ENCODE measurements at regions not wholly inside any gene's neighbourhood (a gene's known extent, or its start where the extent isn't known, plus 50 kb on each side); places are given as distances from the start of the nearest gene placed in this dataset.
A peak's percentile ranks its signal among the peaks of the same experiment; 100 is the strongest.

DNA sequence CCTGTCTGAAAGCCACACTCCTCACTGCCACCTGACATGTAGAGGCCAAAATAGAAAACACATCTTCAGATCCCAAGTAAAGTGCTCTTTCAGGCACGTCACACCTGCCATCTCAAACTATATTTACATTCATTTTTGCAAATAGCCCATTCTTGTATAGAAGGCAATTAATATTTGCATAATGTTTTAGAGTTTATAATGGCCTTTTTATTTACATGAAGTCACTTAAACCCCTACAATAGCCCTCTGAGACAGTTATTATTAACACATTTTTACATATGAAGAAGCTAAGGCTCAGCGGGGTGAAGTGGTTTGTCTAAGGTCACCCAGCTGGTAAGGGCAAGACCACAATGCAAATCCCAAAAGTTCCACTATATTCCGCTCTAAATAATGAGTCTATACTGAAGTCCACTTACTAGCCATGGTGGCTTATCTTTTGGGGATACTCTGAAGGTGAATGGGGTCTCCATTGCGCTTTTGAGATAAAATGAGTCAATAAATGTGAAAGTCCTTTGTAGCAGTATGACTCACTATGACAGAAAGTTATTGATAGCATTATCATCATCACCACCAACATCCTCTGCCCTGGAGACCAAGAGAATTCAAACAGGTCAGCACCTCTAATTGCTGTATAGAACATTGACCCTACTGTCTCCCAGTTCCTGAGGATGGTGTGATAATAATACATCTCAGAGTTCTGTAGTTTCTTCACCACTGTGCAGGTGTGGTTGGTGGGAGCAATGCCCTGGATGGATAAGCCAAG lies 155.9 kb upstream of the BCL6 start:
- DNase-seq (ENCODE audit: low read depth in 2 of 2), result no peak

DNA sequence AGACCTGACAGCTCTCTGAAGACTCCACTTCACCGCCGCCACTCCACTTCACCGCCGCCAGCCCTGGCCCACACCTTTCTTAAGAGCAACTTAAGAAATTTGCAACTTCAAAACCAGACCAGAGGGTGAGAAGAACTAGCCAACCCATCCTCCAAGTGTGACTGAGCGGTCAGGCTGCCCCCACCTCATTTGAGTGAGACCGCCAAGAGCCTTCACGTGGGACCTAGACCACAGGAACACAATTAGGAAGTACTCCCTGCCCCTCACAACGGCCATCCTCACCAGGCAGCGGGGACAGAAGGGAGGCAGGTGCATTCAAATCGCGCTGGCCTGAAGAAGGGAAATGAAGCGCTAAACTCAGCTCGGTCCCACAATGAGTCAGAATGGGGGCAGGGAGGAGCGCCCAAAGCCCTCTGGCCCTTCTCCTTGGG lies 156.8 kb upstream of the BCL6 start:
- DNase-seq (ENCODE audit: low read depth in 2 of 2), result no peak

DNA sequence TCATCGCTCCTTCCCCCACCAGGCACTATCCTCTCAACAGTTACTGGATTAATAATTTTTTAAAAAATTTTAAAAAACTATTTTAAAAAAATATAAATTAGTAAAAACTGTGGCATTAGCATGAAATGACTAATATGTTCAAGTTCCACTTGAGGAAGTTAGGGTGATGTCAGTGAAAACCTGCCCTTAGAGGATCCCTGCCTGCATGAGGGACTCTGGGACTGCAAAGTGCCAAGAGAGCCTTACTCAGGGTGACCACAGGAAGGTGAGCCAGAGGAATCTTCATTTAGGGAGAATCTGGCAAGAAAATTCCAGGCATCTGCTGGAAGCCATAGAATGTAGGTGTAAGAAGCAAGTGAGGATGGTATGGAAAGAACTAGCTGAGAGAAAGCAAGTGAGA lies 157.7 kb upstream of the BCL6 start:
- no peak for DNase-seq (ENCODE audit: low read depth in 2 of 2)

DNA sequence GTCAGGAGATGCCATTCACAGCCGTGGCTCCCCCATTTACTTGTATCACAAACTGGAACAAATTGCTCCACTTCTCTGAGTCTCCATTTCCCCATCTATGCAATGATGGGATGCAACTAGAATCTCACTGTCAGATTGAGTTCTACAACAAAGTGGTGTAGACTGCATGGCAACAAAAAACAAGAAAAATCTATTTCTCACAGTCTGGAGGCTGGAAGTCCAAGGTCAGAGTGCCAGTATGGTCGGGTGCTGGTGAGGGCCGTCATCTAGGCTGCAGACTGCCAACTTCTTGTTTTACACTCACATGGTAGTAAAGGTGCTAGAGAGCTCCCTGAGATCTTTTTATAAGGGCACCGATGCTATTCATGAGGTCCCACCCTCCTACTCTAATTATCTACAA lies 158.4 kb upstream of the BCL6 start:
- DNase-seq (ENCODE audit: low read depth in 2 of 2), result no peak

- no peak for DNase-seq (ENCODE audit: low read depth in 2 of 2)
Observed at GRCh38 chr3:187906416-187906815, 161.1 kb upstream of the BCL6 start.

DNA sequence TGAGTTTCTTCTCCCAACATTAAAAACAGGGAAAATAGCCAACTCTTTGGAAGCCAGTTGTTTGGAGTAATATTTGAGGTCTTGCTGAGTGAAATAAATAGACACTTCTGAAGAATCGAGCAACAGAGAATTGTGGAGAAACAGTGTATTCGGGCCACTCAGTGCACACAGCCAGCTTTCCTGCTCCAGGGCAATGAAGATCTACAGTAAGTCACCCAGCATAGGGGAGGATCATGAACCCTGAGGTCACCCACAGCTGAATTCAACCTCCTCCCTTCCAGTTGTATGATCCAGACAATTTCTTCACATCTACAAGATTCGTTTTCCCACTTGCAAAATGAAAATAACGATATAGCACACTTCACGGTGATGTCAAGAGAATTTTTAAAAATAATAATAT lies 161.7 kb upstream of the BCL6 start:
- no peak for DNase-seq (ENCODE audit: low read depth in 2 of 2)

DNA sequence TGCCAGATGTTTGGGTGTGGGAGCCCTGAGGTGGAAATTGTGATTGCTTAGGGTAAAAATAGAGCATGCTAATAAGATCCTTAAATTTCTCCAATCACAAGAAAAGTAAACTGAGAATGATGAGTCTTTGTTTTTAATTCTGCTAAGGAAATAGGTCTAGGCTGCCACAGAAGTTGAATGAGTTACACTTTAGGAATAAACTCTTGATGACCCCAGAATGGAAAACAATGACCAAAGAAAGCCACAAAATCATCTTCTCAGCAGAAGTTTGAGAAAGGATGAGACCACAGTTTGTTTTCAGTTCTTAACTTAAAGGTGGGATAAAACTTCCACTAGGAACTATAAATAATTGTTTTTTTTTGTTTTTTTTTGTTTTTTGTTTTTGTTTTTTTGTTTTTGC lies 164.6 kb upstream of the BCL6 start:
- DNase-seq (ENCODE audit: low read depth in 2 of 2), result no peak

DNA sequence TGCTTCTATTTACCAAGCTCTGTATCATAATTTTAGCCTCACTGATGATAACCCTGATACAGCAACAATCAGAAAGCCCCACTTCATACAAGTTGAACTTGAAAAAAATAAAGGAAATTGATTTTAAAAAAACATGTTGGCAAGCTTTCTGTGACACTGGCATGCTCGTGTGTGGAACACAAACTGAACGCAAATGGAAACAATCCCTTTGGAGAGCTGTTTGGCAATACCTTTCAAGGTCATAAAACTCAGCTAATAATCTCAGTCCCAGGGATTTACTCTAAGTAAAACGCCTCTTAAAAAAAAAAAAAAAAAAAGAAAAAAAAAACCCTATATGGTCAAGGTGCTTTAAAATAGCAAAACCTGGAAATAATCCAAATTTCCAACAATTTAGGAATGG lies 166.7 kb upstream of the BCL6 start:
- DNase-seq (ENCODE audit: low read depth in 2 of 2), result no peak

DNA sequence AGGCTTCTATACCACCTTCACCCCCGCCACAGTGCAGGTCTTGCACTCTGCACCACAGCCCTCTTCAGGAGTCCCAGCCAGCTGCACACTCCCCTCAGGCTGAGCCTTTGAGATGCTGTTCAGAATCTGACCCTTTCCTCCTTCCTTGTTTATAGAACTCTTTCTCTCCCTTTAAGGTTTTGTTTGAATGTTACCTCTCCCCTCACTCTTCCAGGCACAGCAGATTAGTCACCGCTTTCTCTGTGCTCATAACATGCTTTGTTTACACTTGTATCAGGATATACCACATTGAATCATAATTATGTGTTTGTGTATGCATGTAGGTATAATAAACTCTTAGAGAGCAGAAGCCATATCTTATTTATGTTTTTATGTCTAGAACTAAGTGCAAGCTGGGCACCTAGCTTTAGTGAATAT lies 168.4 kb upstream of the BCL6 start:
- DNase-seq (ENCODE audit: low read depth in 2 of 2), result no peak

DNA sequence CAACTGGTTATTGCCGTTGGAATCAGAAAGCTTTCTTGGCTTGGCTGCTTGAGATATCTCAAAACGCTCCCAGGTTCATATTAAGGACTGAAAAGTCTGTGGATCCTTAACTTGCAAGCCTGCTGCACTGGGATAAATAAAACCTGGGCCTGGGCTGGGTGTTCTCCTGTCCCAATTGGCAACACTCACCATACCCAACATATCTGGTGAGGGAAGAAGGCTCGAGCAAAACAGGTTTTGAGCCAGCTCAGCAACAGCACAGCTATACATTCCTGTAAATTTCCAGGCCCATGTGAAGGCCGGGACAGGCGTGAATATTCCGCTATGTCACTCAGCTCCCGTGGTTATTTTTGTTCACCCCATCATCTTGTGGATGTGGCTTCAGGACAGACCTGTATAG lies 169.0 kb upstream of the BCL6 start:
- no peak for DNase-seq (ENCODE audit: low read depth in 2 of 2)

- no peak for DNase-seq (ENCODE audit: low read depth in 2 of 2)
Observed at GRCh38 chr3:187916072-187916471, 170.8 kb upstream of the BCL6 start.

- no peak for DNase-seq (ENCODE audit: low read depth in 2 of 2)
Observed at GRCh38 chr3:187918081-187918644, 172.9 kb upstream of the BCL6 start.

- peak; percentile 33 to 53 for DNase-seq (ENCODE audit: low read depth in 2 of 2)
Observed at GRCh38 chr3:187919048-187919447, 173.8 kb upstream of the BCL6 start.

DNA sequence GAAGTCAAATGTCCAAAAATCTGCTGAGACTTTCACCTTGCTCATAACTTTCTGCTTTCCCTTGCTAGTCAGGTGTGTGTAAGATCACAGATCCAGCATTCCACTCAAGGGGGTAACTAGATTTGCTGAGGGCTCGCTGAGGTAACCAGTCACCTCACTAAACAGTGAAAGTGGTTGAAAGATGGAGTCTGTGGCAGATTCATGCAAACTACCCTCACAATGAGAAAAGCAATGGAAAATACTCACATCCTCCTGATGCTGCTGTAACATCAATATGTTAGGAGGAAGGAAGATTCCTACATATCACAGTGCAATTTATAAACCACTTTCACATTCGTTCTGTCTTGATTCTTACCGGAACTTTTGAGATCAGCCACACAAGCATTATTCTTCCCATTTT lies 174.3 kb upstream of the BCL6 start:
- DNase-seq (ENCODE audit: low read depth in 2 of 2), result no peak

DNA sequence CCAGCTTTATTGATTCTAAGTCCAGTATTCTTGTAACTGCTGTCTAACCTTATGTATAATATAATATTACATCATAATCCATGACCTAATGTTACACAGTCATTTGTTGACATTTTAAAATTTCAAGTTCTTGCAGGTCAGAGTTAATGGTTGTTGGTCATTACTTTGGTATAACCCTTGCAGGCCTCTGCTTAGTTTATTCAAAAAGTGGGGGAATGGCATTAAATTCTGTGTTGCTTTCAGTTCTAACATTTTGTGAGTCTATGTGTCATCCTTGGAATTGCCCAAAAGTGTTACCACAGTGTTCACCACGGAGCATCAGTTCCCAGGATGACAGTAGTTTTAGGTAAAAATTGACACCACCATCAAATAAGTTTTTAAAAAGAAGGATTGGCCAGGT lies 174.8 kb upstream of the BCL6 start:
- no peak for DNase-seq (ENCODE audit: low read depth in 2 of 2)

DNA sequence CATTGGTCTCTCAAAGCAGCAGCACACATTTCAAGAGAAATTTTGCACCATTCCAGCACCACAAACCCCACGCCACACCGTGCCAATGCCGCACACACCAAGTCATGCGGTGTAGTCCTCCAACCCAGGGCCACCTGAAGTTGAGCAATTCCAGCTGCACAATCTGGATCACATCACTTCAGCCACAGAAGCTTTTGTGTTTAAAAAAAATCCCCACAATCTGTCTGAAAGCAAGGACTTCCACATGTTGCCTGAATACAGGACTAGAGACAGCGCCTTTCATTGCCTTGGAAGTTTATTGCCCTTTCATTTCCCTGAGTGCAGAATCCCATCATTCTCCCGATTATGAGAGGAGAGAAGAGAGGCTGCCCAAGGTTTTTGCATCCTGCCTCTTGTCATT lies 175.6 kb upstream of the BCL6 start:
- no peak for DNase-seq (ENCODE audit: low read depth in 2 of 2)

GRCh38 chr3:187921391-187922074 lies 176.3 kb upstream of the BCL6 start:
- no peak for DNase-seq (ENCODE audit: low read depth in 2 of 2)

- no peak for DNase-seq (ENCODE audit: low read depth in 2 of 2)
Observed at GRCh38 chr3:187922704-187923416, 177.6 kb upstream of the BCL6 start.

DNA sequence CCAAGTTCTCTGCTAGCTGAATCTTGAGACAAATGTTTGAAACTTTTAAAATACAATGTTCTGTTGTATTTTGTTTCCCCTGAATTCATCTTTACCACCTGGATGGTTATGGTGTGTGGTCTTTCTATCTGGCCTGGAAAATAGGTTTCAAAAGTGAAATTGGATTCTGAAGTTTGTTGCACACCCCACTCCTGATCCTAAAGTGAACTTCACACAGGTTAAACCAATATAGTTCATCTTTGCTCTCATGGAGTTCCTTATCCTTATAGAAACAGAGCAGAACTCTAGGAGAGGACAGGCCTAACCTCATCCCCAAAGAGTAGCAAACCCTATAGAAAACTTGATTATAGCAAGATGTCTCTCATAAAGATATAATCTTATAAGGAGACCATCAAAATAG lies 179.4 kb upstream of the BCL6 start:
- no peak for DNase-seq (ENCODE audit: low read depth in 2 of 2)

GRCh38 chr3:187925326-187925725 lies 180.1 kb upstream of the BCL6 start:
- DNase-seq (ENCODE audit: low read depth in 2 of 2), result no peak

DNA sequence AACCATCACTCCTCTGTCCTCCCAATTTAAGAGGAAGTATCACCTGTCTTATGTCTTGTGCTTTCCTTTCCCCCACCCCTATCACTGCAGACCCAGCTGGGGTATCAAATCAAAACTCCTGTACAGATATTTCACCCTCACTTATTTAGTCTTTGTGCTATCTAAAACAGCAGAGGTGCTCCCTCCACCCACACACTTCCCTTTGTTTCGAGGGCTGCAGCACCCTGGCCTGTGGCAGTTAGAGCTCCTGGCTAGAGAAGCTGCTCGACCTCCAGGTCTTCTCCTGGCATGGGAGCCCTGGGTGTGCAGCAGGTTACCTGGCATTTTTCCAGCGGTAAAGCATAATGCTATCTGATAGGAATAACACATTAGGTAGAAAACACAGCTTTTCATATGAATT lies 181.4 kb upstream of the BCL6 start:
- DNase-seq (ENCODE audit: low read depth in 2 of 2), result no peak

DNA sequence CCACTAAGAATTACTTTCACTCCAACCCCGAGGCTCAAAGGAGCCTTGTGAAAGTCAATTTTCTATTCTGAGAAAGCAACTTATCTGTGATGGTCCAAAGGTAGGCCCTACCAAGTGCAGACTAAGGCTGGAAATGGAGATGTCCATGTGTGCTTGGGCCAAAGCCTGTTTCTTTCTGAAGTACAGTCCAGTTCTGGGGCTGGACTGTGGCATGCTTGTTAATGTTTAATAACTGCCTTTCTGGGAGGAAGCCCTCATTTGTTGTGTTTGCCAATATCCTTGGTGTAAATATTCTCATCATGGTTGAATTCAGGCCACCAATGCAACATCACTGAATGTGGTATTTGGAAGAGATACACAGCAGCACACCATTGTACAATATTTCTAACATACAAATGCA lies 182.3 kb upstream of the BCL6 start:
- no peak for DNase-seq (ENCODE audit: low read depth in 2 of 2)
